GM10266 (cell line): ENCODE measurements at regions not wholly inside any gene's neighbourhood (a gene's known extent, or its start where the extent isn't known, plus 50 kb on each side); places are given as distances from the start of the nearest gene placed in this dataset.

Experiments used
- DNase-seq: peaks from one replicate; pipeline ENCODE4 v3.0.0; 2012; ENCODE audit errors: extremely low spot score
- TF ChIP-seq, protein P1 (sequence below): IDR thresholded peaks from 2 replicates; pipeline ENCODE4 v1.5.1; 2012; ENCODE audit warnings: mild to moderate bottlenecking, low read depth; ENCODE audit not compliant: control insufficient read depth, insufficient read depth; ENCODE audit errors: missing control alignments

DNA sequence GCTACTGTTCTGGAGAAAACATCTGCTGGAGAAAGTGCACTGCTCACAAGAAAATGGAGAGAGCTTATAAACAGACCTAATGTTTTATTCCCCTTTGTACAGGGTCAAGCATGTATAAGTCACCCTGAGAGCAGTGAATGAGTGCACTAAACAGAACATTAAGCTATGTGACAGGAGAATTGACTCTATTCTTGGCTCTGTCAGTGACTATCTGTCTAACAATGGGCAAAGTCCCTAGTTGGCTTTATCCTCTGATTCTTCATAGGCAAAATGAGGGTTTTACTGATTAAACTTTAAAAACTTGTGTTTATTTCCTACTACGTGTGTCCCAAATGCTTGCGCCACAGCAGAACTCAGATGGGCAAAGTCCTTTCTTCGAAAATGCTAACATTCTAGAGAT lies 655.1 kb upstream of the SLC39A10 start:
- TF ChIP-seq, protein P1, sequence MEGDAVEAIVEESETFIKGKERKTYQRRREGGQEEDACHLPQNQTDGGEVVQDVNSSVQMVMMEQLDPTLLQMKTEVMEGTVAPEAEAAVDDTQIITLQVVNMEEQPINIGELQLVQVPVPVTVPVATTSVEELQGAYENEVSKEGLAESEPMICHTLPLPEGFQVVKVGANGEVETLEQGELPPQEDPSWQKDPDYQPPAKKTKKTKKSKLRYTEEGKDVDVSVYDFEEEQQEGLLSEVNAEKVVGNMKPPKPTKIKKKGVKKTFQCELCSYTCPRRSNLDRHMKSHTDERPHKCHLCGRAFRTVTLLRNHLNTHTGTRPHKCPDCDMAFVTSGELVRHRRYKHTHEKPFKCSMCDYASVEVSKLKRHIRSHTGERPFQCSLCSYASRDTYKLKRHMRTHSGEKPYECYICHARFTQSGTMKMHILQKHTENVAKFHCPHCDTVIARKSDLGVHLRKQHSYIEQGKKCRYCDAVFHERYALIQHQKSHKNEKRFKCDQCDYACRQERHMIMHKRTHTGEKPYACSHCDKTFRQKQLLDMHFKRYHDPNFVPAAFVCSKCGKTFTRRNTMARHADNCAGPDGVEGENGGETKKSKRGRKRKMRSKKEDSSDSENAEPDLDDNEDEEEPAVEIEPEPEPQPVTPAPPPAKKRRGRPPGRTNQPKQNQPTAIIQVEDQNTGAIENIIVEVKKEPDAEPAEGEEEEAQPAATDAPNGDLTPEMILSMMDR: no peak
- DNase-seq: no peak

DNA sequence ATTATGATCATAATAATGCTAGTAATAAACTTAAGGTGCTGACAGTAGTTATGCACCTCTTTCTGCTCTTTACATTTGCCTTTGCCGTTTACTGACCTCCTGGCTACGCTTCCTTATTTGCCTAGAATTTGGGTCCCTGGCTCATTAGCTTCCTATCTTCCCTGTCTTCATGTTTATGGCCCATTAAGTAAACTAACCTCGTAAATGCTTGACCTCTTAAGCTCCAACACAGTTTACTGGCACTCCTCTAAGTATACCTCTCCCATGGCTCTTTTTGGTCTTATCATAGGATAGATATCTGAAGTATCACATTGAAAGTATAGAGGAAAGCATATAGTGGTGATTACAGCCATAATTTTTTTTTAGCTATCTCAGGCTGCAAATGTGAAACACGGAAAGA lies 657.3 kb upstream of the SLC39A10 start:
- TF ChIP-seq, protein P1: no peak
- no peak for DNase-seq

DNA sequence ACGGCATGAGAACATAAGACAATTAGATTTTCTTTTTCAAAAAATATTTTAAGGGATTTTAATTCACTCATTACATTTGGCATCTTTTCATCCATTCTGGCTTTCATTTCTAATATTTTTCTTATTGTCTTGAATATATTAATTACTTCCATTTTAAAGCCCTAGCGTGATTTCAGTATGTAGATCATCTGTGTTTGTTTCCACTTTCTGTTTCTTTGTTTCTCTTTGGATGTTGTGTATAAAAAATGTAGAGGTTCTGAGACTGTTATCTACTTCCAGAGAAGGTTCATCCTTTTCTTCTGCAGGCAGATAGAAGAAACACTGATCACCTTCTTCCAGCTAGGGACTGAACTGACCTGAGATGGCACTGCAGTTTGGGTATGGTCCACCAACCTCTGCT lies 664.4 kb upstream of the SLC39A10 start:
- TF ChIP-seq, protein P1: no peak
- DNase-seq: no peak

DNA sequence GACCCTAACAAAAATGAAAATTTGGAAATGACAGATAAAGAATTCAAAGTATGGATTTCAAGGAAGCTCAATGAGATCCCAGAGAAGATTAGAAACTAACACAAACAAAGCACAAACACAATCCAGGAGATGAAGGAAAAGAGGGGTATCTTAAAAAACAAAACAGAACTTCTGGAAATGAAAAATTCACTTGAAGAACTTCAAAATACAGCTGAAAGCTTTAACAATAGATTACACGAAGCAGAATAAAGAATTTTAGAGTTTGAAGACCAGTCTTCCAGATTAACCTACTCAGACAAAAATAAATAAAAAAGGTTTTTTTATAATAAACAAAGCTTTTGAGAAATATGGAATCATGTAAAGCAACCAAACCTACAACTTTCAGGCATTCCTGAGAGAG lies 671.8 kb upstream of the SLC39A10 start:
- TF ChIP-seq, protein P1: no peak
- no peak for DNase-seq

DNA sequence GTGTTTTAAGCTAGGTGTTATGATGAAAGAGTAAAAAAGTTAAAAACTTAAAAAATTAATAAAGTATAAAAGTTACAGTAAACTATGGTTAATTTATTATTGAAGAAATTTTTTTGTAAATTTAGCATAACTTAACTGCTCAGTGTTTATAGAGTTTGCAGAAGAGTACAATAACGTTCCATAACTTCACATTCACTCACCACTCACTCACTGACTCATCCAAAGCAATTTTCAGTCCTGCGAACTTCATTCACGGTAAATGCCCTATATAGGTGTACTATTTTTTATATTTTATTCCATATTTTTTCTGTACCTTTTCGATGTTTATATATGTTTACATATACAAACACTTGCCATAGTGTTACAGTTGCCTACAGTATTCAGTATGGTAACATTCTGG lies 694.8 kb upstream of the SLC39A10 start:
- no peak for DNase-seq

DNA sequence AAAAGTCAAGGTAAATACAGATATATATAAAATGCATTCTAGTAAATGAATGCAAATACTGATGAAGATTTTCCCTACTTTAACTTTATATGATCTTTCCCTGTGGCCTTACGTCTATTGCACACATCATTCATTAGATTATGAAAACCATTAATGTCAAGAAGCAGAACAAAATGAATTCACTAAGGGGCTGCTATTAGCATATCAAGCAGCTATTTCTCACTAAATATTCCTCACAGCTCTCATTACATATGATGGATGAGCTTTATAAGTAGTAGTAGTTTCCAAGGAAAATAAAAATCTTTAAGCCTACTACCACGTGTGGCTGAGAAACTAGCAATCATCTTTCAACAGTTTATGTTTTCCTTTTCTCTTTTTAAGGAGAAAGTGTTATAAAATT lies 702.8 kb upstream of the SLC39A10 start:
- TF ChIP-seq, protein P1: no peak
- DNase-seq: no peak

More for the DNA sequence above, 694.8 kb upstream of the SLC39A10 start:
- TF ChIP-seq, protein P1: no peak

DNA sequence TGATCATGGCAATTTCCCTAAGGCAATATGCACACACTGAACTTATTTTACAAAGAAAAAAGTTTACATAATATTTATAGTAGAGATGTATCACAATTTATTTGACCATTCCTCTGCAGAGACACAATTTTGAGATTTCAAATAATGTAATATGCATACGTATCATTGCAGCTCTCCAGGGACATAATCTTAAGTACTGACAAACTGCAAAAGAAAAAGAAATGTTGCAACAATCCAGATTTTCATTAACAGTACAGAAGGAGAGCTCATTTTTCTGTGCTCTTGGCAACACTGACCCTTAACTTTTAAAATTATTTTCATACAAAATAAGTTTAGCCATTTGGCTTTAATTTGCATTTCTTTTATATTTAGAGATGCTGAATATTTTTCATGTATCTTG lies 710.2 kb upstream of the SLC39A10 start:
- no peak for DNase-seq
- TF ChIP-seq, protein P1: no peak
